Keratinocyte (primary cell): ENCODE measurements at regions not wholly inside any gene's neighbourhood (a gene's known extent, or its start where the extent isn't known, plus 50 kb on each side); places are given as distances from the start of the nearest gene placed in this dataset.

Experiments
- EZH2 ChIP-seq: IDR thresholded peaks from one replicate; pipeline ENCODE4 v1.6.1; 2012; ENCODE audit warnings: inconsistent platforms, mild to moderate bottlenecking, low read length, moderate library complexity
- TF ChIP-seq, protein P1 (sequence below), 3 experiments: IDR thresholded peaks in 1 of 3; conservative IDR thresholded peaks in 1 of 3; optimal IDR thresholded peaks in 1 of 3; 2 replicates in 2 of 3; 3 replicates in 1 of 3; pipeline versions ENCODE3 to v1.5.1; 2011; ENCODE audit warnings: low read length in 3 of 3, mild to moderate bottlenecking in 3 of 3, moderate library complexity in 2 of 3, control low read depth in 1 of 3, inconsistent platforms in 1 of 3; ENCODE audit not compliant: insufficient read depth in 2 of 3; ENCODE audit errors: extremely low read depth in 1 of 3

GRCh38 chr2:168322325-168323007, 75.1 kb upstream of the STK39 start:
- TF ChIP-seq EZH2: no peak
- TF ChIP-seq, protein P1, sequence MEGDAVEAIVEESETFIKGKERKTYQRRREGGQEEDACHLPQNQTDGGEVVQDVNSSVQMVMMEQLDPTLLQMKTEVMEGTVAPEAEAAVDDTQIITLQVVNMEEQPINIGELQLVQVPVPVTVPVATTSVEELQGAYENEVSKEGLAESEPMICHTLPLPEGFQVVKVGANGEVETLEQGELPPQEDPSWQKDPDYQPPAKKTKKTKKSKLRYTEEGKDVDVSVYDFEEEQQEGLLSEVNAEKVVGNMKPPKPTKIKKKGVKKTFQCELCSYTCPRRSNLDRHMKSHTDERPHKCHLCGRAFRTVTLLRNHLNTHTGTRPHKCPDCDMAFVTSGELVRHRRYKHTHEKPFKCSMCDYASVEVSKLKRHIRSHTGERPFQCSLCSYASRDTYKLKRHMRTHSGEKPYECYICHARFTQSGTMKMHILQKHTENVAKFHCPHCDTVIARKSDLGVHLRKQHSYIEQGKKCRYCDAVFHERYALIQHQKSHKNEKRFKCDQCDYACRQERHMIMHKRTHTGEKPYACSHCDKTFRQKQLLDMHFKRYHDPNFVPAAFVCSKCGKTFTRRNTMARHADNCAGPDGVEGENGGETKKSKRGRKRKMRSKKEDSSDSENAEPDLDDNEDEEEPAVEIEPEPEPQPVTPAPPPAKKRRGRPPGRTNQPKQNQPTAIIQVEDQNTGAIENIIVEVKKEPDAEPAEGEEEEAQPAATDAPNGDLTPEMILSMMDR (optimal IDR thresholded peaks at IDR 0.05 in 1 of 3, IDR thresholded peaks at IDR 0.05 in 1 of 3, conservative IDR thresholded peaks at IDR 0.05 in 1 of 3; ENCODE audit: extremely low read depth in 1 of 3, insufficient read depth in 2 of 3, low read length in 3 of 3): no peak
